Suprapubic skin (tissue), 3 donors: ENCODE measurements at regions not wholly inside any gene's neighbourhood (a gene's known extent, or its start where the extent isn't known, plus 50 kb on each side); places are given as distances from the start of the nearest gene placed in this dataset.

Experiments used
- POLR2A ChIP-seq, 2 donors: fragments of 450-650 bp; IDR thresholded peaks; one replicate each; pipeline ENCODE4 v1.6.1; 2017; ENCODE audit warnings: antibody characterized with exemption in 2 of 2, mild to moderate bottlenecking in 2 of 2, moderate library complexity in 2 of 2
- TF ChIP-seq, protein P1 (sequence below), 2 donors: fragments of 200-600 bp in 1 of 2; fragments of 450-650 bp in 1 of 2; sonication (generic) in 1 of 2; IDR thresholded peaks; one replicate each; pipeline ENCODE4 v1.5.1; 2016 to 2019; ENCODE audit warnings: antibody characterized with exemption in 2 of 2, mild to moderate bottlenecking in 1 of 2, moderate library complexity in 1 of 2

DNA sequence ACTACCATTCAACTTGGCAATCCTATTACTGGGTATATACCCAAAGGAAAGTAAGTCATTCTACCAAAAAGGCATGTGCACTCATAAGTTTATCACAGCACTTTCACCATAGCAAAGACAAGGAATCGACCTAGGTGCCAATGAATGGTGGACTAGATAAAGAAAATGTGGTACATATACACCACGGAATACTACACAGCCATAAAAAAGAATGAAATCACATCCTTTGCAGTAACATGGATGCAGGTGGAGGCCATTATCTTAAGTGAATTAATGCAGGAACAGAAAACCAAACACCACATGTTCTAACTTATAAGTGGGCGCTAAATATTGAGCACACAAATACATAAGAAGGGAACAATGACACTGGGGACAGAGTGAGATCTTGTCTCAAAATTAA, 65.8 kb upstream of the SUB1 start:
- TF ChIP-seq POLR2A (IDR thresholded peaks at IDR 0.05) = no peak
- TF ChIP-seq, protein P1, sequence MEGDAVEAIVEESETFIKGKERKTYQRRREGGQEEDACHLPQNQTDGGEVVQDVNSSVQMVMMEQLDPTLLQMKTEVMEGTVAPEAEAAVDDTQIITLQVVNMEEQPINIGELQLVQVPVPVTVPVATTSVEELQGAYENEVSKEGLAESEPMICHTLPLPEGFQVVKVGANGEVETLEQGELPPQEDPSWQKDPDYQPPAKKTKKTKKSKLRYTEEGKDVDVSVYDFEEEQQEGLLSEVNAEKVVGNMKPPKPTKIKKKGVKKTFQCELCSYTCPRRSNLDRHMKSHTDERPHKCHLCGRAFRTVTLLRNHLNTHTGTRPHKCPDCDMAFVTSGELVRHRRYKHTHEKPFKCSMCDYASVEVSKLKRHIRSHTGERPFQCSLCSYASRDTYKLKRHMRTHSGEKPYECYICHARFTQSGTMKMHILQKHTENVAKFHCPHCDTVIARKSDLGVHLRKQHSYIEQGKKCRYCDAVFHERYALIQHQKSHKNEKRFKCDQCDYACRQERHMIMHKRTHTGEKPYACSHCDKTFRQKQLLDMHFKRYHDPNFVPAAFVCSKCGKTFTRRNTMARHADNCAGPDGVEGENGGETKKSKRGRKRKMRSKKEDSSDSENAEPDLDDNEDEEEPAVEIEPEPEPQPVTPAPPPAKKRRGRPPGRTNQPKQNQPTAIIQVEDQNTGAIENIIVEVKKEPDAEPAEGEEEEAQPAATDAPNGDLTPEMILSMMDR (IDR thresholded peaks at IDR 0.05) = no peak
